ENCODE measurements at regions not wholly inside any gene's neighbourhood (a gene's known extent, or its start where the extent isn't known, plus 50 kb on each side); places are given as distances from the start of the nearest gene placed in this dataset.

- no peaks in the 10 kb centered on the region for H3K27me3 ChIP-seq (ENCODE audit: control insufficient read depth, insufficient read depth, low read length)
- no CpG with 5 or more reads among the region's 3 CpGs for WGBS (ENCODE audit: insufficient coverage, insufficient read length)
- no peak overlapping the region for H3K27ac ChIP-seq (ENCODE audit: low read length)
These were observed 264.7 kb downstream of the TNS1 start for GRCh38 chr2:217738061-217738460.

GRCh38 chr2:217736776-217737550 lies 265.8 kb downstream of the TNS1 start:
- DNase-seq (ENCODE audit: low read depth, low spot score), result no peak
- no CpG with 5 or more reads among the region's 3 CpGs for WGBS (ENCODE audit: insufficient coverage, insufficient read length)
- Histone ChIP-seq H3K4me3 (ENCODE audit: low read length) (no peak overlapping the region), H3K9me3 (ENCODE audit: control insufficient read depth, insufficient read depth, low read length) (no peaks in the 10 kb centered on the region), H3K27me3 (ENCODE audit: control insufficient read depth, insufficient read depth, low read length) (no peaks in the 10 kb centered on the region), H3K36me3 (ENCODE audit: control insufficient read depth, insufficient read depth, low read length) (no peaks in the 10 kb centered on the region), H3K27ac (ENCODE audit: low read length) (no peak overlapping the region), H3K4me1 (ENCODE audit: control insufficient read depth, insufficient read depth, low read length) (no peaks in the 10 kb centered on the region)

More at GRCh38 chr2:217738061-217738460, 264.7 kb downstream of the TNS1 start:
- no peak overlapping the region for H3K4me3 ChIP-seq (ENCODE audit: low read length)
- no peaks in the 10 kb centered on the region for H3K4me1 ChIP-seq (ENCODE audit: control insufficient read depth, insufficient read depth, low read length)
- no peaks in the 10 kb centered on the region for H3K36me3 ChIP-seq (ENCODE audit: control insufficient read depth, insufficient read depth, low read length)
- DNase-seq (ENCODE audit: low read depth, low spot score), result no peak
- H3K9me3 ChIP-seq (ENCODE audit: control insufficient read depth, insufficient read depth, low read length), result no peaks in the 10 kb centered on the region

- Histone ChIP-seq H3K36me3 (ENCODE audit: control insufficient read depth, insufficient read depth, low read length) (no peaks in the 10 kb centered on the region), H3K4me1 (ENCODE audit: control insufficient read depth, insufficient read depth, low read length) (no peaks in the 10 kb centered on the region), H3K4me3 (ENCODE audit: low read length) (no peak overlapping the region), H3K9me3 (ENCODE audit: control insufficient read depth, insufficient read depth, low read length) (no peaks in the 10 kb centered on the region), H3K27ac (ENCODE audit: low read length) (no peak overlapping the region), H3K27me3 (ENCODE audit: control insufficient read depth, insufficient read depth, low read length) (no peaks in the 10 kb centered on the region)
- no CpG with 5 or more reads among the region's 3 CpGs for WGBS (ENCODE audit: insufficient coverage, insufficient read length)
- DNase-seq (ENCODE audit: low read depth, low spot score), result no peak
These were observed 266.9 kb downstream of the TNS1 start for GRCh38 chr2:217735899-217736298.

GRCh38 chr2:217735034-217735433 lies 267.8 kb downstream of the TNS1 start:
- Histone ChIP-seq H3K27me3 (ENCODE audit: control insufficient read depth, insufficient read depth, low read length) (no peaks in the 10 kb centered on the region), H3K36me3 (ENCODE audit: control insufficient read depth, insufficient read depth, low read length) (no peaks in the 10 kb centered on the region), H3K9me3 (ENCODE audit: control insufficient read depth, insufficient read depth, low read length) (no peaks in the 10 kb centered on the region), H3K27ac (ENCODE audit: low read length) (no peak overlapping the region), H3K4me1 (ENCODE audit: control insufficient read depth, insufficient read depth, low read length) (no peaks in the 10 kb centered on the region), H3K4me3 (ENCODE audit: low read length) (no peak overlapping the region)
- DNase-seq (ENCODE audit: low read depth, low spot score), result no peak

- Histone ChIP-seq H3K27me3 (ENCODE audit: control insufficient read depth, insufficient read depth, low read length) (no peaks in the 10 kb centered on the region), H3K9me3 (ENCODE audit: control insufficient read depth, insufficient read depth, low read length) (no peaks in the 10 kb centered on the region), H3K4me3 (ENCODE audit: low read length) (no peak overlapping the region), H3K36me3 (ENCODE audit: control insufficient read depth, insufficient read depth, low read length) (no peaks in the 10 kb centered on the region), H3K27ac (ENCODE audit: low read length) (no peak overlapping the region), H3K4me1 (ENCODE audit: control insufficient read depth, insufficient read depth, low read length) (no peaks in the 10 kb centered on the region)
- WGBS (ENCODE audit: insufficient coverage, insufficient read length), result no CpG with 5 or more reads among the region's 3 CpGs
- no peak for DNase-seq (ENCODE audit: low read depth, low spot score)
These were observed 269.3 kb downstream of the TNS1 start for GRCh38 chr2:217733461-217733860.

- no CpG with 5 or more reads among the region's 3 CpGs for WGBS (ENCODE audit: insufficient coverage, insufficient read length)
These were observed 269.8 kb downstream of the TNS1 start for GRCh38 chr2:217732992-217733391.

GRCh38 chr2:217731805-217732204 lies 271.0 kb downstream of the TNS1 start:
- no CpG with 5 or more reads among the region's 2 CpGs for WGBS (ENCODE audit: insufficient coverage, insufficient read length)
- H3K36me3 ChIP-seq (ENCODE audit: control insufficient read depth, insufficient read depth, low read length), result no peaks in the 10 kb centered on the region
- DNase-seq (ENCODE audit: low read depth, low spot score), result no peak
- no peak overlapping the region for H3K4me3 ChIP-seq (ENCODE audit: low read length)
- H3K4me1 ChIP-seq (ENCODE audit: control insufficient read depth, insufficient read depth, low read length), result no peaks in the 10 kb centered on the region
- no peak overlapping the region for H3K27ac ChIP-seq (ENCODE audit: low read length)
- H3K27me3 ChIP-seq (ENCODE audit: control insufficient read depth, insufficient read depth, low read length), result no peaks in the 10 kb centered on the region
- no peaks in the 10 kb centered on the region for H3K9me3 ChIP-seq (ENCODE audit: control insufficient read depth, insufficient read depth, low read length)

More at GRCh38 chr2:217732992-217733391, 269.8 kb downstream of the TNS1 start:
- no peak overlapping the region for H3K4me3 ChIP-seq (ENCODE audit: low read length)
- no peak for DNase-seq (ENCODE audit: low read depth, low spot score)
- no peaks in the 10 kb centered on the region for H3K36me3 ChIP-seq (ENCODE audit: control insufficient read depth, insufficient read depth, low read length)
- H3K4me1 ChIP-seq (ENCODE audit: control insufficient read depth, insufficient read depth, low read length), result no peaks in the 10 kb centered on the region
- H3K27ac ChIP-seq (ENCODE audit: low read length), result no peak overlapping the region
- H3K27me3 ChIP-seq (ENCODE audit: control insufficient read depth, insufficient read depth, low read length), result no peaks in the 10 kb centered on the region
- no peaks in the 10 kb centered on the region for H3K9me3 ChIP-seq (ENCODE audit: control insufficient read depth, insufficient read depth, low read length)

GRCh38 chr2:217729421-217730053 lies 273.3 kb downstream of the TNS1 start:
- no peak for DNase-seq (ENCODE audit: low read depth, low spot score)
- no peaks in the 10 kb centered on the region for H3K9me3 ChIP-seq (ENCODE audit: control insufficient read depth, insufficient read depth, low read length)
- H3K27ac ChIP-seq (ENCODE audit: low read length), result no peak overlapping the region
- no peaks in the 10 kb centered on the region for H3K36me3 ChIP-seq (ENCODE audit: control insufficient read depth, insufficient read depth, low read length)
- H3K4me3 ChIP-seq (ENCODE audit: low read length), result no peak overlapping the region
- H3K4me1 ChIP-seq (ENCODE audit: control insufficient read depth, insufficient read depth, low read length), result no peaks in the 10 kb centered on the region
- no CpG with 5 or more reads among the region's 5 CpGs for WGBS (ENCODE audit: insufficient coverage, insufficient read length)
- H3K27me3 ChIP-seq (ENCODE audit: control insufficient read depth, insufficient read depth, low read length), result no peaks in the 10 kb centered on the region

GRCh38 chr2:217727801-217728200 lies 275.0 kb downstream of the TNS1 start:
- no peak overlapping the region for H3K27ac ChIP-seq (ENCODE audit: low read length)
- no peaks in the 10 kb centered on the region for H3K4me1 ChIP-seq (ENCODE audit: control insufficient read depth, insufficient read depth, low read length)
- WGBS (ENCODE audit: insufficient coverage, insufficient read length), result no CpG with 5 or more reads among the region's 7 CpGs
- H3K4me3 ChIP-seq (ENCODE audit: low read length), result no peak overlapping the region
- H3K36me3 ChIP-seq (ENCODE audit: control insufficient read depth, insufficient read depth, low read length), result no peaks in the 10 kb centered on the region
- no peak for DNase-seq (ENCODE audit: low read depth, low spot score)
- no peaks in the 10 kb centered on the region for H3K27me3 ChIP-seq (ENCODE audit: control insufficient read depth, insufficient read depth, low read length)
- no peaks in the 10 kb centered on the region for H3K9me3 ChIP-seq (ENCODE audit: control insufficient read depth, insufficient read depth, low read length)

GRCh38 chr2:217725409-217725808 lies 277.4 kb downstream of the TNS1 start:
- no CpG with 5 or more reads among the region's 4 CpGs for WGBS (ENCODE audit: insufficient coverage, insufficient read length)
- no peaks in the 10 kb centered on the region for H3K27me3 ChIP-seq (ENCODE audit: control insufficient read depth, insufficient read depth, low read length)
- no peaks in the 10 kb centered on the region for H3K36me3 ChIP-seq (ENCODE audit: control insufficient read depth, insufficient read depth, low read length)

GRCh38 chr2:217724471-217724870 lies 278.3 kb downstream of the TNS1 start:
- no peaks in the 10 kb centered on the region for H3K27me3 ChIP-seq (ENCODE audit: control insufficient read depth, insufficient read depth, low read length)
- H3K4me1 ChIP-seq (ENCODE audit: control insufficient read depth, insufficient read depth, low read length), result no peaks in the 10 kb centered on the region
- H3K27ac ChIP-seq (ENCODE audit: low read length), result no peak overlapping the region
- no peaks in the 10 kb centered on the region for H3K36me3 ChIP-seq (ENCODE audit: control insufficient read depth, insufficient read depth, low read length)
- H3K4me3 ChIP-seq (ENCODE audit: low read length), result no peak overlapping the region
- no peak for DNase-seq (ENCODE audit: low read depth, low spot score)
- no peaks in the 10 kb centered on the region for H3K9me3 ChIP-seq (ENCODE audit: control insufficient read depth, insufficient read depth, low read length)

More at GRCh38 chr2:217725409-217725808, 277.4 kb downstream of the TNS1 start:
- DNase-seq (ENCODE audit: low read depth, low spot score), result no peak
- H3K9me3 ChIP-seq (ENCODE audit: control insufficient read depth, insufficient read depth, low read length), result no peaks in the 10 kb centered on the region
- no peak overlapping the region for H3K4me3 ChIP-seq (ENCODE audit: low read length)
- H3K4me1 ChIP-seq (ENCODE audit: control insufficient read depth, insufficient read depth, low read length), result no peaks in the 10 kb centered on the region
- no peak overlapping the region for H3K27ac ChIP-seq (ENCODE audit: low read length)
